Hepatocyte (in vitro differentiated cells): ENCODE measurements at regions not wholly inside any gene's neighbourhood (a gene's known extent, or its start where the extent isn't known, plus 50 kb on each side); places are given as distances from the start of the nearest gene placed in this dataset.

Source experiments
- DNase-seq: peaks from one replicate; pipeline ENCODE4 v3.0.0-alpha.2; 2016; ENCODE audit warnings: low spot score
- H2AFZ ChIP-seq: fragments of 200-600 bp; sonication (generic); 2 replicates; pipeline ENCODE4 v1.6.0; 2016; ENCODE audit warnings: antibody characterized with exemption, mild to moderate bottlenecking
- H3K27ac ChIP-seq: fragments of 200-600 bp; sonication (generic); 2 replicates; pipeline ENCODE4 v1.5.1; 2016; ENCODE audit warnings: mild to moderate bottlenecking
- H3K27me3 ChIP-seq: fragments of 200-600 bp; sonication (generic); 2 replicates; pipeline ENCODE4 v1.6.1; 2016
- H3K36me3 ChIP-seq: fragments of 200-600 bp; sonication (generic); replicated peaks from 2 replicates; pipeline ENCODE4 v1.5.1; 2016; ENCODE audit warnings: low read depth; ENCODE audit not compliant: insufficient read depth
- H3K4me1 ChIP-seq: fragments of 200-600 bp; sonication (generic); 2 replicates; pipeline ENCODE4 v1.5.1; 2016; ENCODE audit warnings: mild to moderate bottlenecking, moderate library complexity; ENCODE audit not compliant: insufficient read depth
- H3K4me2 ChIP-seq: fragments of 200-600 bp; sonication (generic); 2 replicates; pipeline ENCODE4 v1.6.0; 2016
- H3K4me3 ChIP-seq: fragments of 200-600 bp; sonication (generic); 2 replicates; pipeline ENCODE4 v1.5.1; 2016; ENCODE audit warnings: mild to moderate bottlenecking
- H3K79me2 ChIP-seq: fragments of 200-600 bp; sonication (generic); 2 replicates; pipeline ENCODE4 v1.6.0; 2017; ENCODE audit warnings: mild to moderate bottlenecking
- H3K9me2 ChIP-seq: fragments of 200-600 bp; sonication (generic); replicated peaks from 2 replicates; pipeline ENCODE4 v1.6.0; 2017; ENCODE audit warnings: mild to moderate bottlenecking; ENCODE audit not compliant: insufficient read depth
- H3K9me3 ChIP-seq: fragments of 200-600 bp; sonication (generic); 2 replicates; pipeline ENCODE4 v1.5.1; 2016; ENCODE audit warnings: low read depth, mild to moderate bottlenecking
- H4K20me1 ChIP-seq: fragments of 200-600 bp; sonication (generic); 2 replicates; pipeline ENCODE4 v1.6.0; 2016; ENCODE audit warnings: mild to moderate bottlenecking; ENCODE audit not compliant: insufficient read depth, poor library complexity, severe bottlenecking
- CTCF ChIP-seq: fragments of 200-600 bp; sonication (generic); IDR thresholded peaks from 2 replicates; pipeline ENCODE4 v1.5.1; 2016; ENCODE audit warnings: antibody characterized with exemption, mild to moderate bottlenecking; ENCODE audit not compliant: poor library complexity
- whole genome bisulfite sequencing: methylation state at CpG from one replicate; pipeline ENCODE4 v1.1.6; 2016; ENCODE audit warnings: low lambda C conversion rate; ENCODE audit errors: missing lambda C conversion rate; 5-methylcytosine and 5-hydroxymethylcytosine counted together

DNA sequence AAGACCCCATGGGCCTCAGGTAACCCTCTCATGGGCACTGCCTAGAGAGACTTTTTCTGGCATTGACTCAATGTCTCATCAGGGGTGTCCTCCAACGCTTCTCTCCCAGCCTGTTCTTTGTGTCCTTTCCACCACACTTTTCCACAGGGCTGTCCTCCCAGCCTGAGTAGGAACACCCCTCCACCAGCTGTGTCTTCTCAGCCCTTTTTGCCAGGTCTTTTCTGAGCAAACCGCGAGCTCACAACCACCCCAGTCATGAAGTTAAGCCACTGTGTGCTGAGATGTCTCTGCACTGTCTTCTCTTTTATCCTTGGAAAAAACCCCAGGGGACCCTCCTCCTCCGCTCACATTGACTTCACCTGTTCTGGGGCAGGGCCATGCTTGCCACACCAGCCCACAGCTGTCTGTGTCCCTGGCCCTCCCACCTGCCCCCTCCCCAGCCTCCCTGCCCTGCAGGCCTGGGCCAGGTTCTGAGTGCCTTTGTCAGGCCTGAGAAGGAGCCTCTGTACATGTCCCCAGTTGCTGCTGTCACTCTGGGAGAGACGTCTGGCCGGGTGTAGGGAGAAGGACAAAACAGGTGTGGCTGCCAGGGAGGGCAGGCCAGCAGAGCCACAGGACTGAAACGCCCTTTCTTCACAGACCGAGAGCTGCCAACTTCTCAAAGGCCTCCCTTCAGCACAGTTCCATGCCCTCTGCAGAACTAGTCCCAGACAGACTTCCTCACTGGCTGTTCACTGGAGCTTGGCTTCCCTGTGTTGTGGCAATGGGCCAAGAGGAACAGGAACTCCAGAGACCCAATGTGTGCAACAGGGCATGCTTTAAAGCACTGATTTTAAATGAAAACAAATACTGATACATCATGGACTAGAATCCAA is 50.5 kb upstream of the PNMA1 start:
- TF ChIP-seq CTCF: no peak
- Histone ChIP-seq H3K4me3 (no peak overlapping the region), H2AFZ (no peak overlapping the region), H3K4me1 (peaks cover 48% of the 10 kb centered on the region), H3K27me3 (no peaks in the 10 kb centered on the region), H3K9me2 (no peaks in the 10 kb centered on the region), H3K27ac (peak overlapping the region; percentile 15), H3K4me2 (no peak overlapping the region), H3K36me3 (no peaks in the 10 kb centered on the region), H4K20me1 (peaks cover 7% of the 10 kb centered on the region), H3K9me3 (no peaks in the 10 kb centered on the region), H3K79me2 (peaks cover 90% of the 10 kb centered on the region)
- DNase-seq: no peak
- 84% methylated on average over 7 of the region's 8 CpGs for WGBS
